ENCODE measurements at regions not wholly inside any gene's neighbourhood (a gene's known extent, or its start where the extent isn't known, plus 50 kb on each side); places are given as distances from the start of the nearest gene placed in this dataset.

- intact Hi-C loops (cut with DNase I), result loop anchor here (10.0 kb wide), 1 partner anchor 60 kb away; no protein-coding TSS in a partner anchor
- TF ChIP-seq CTCF (IDR thresholded peaks at IDR 0.05) (no peak), POLR2A (IDR thresholded peaks at IDR 0.05) (no peak), EP300 (IDR thresholded peaks at IDR 0.05) (no peak), POLR2AphosphoS5 (IDR thresholded peaks at IDR 0.05) (no peak)
- no peaks in the 10 kb centered on the region for H3K4me1 ChIP-seq
- H3K4me3 ChIP-seq, result no peak overlapping the region
- peaks cover 0 to 2% (median 0%) of the 10 kb centered on the region in 4 donors for H3K9me3 ChIP-seq
- H3K27me3 ChIP-seq, result no peaks in the 10 kb centered on the region
- DNase-seq, result no peak
- H3K36me3 ChIP-seq, result no peaks in the 10 kb centered on the region
- H3K27ac ChIP-seq, result no peak overlapping the region
- WGBS, 2 donors, result 40 to 75% methylated on average over 3 of the region's 3 CpGs
Observed at GRCh38 chr18:53795061-53795460, 429.4 kb downstream of the MBD2 start.

- no peak overlapping the region for H3K27ac ChIP-seq
- H3K9me3 ChIP-seq, result peaks cover 0 to 2% (median 0%) of the 10 kb centered on the region in 4 donors
- H3K4me3 ChIP-seq, result no peak overlapping the region
- no peaks in the 10 kb centered on the region for H3K4me1 ChIP-seq
- 92 to 93% methylated on average over 4 of the region's 4 CpGs for WGBS, 2 donors
- intact Hi-C loops (cut with DNase I), result loop anchor here (10.0 kb wide), 1 partner anchor 62 kb away; no protein-coding TSS in a partner anchor
- no peaks in the 10 kb centered on the region for H3K36me3 ChIP-seq
- H3K27me3 ChIP-seq, result no peaks in the 10 kb centered on the region
- TF ChIP-seq EP300 (IDR thresholded peaks at IDR 0.05) (no peak), POLR2AphosphoS5 (IDR thresholded peaks at IDR 0.05) (no peak), POLR2A (IDR thresholded peaks at IDR 0.05) (no peak), CTCF (IDR thresholded peaks at IDR 0.05) (no peak)
- DNase-seq, result no peak
Observed at GRCh38 chr18:53792762-53793161, 431.7 kb downstream of the MBD2 start.

- intact Hi-C loops (cut with DNase I), result loop anchor here (10.0 kb wide), 1 partner anchor 64 kb away; no protein-coding TSS in a partner anchor
- DNase-seq, result no peak
- TF ChIP-seq EP300 (IDR thresholded peaks at IDR 0.05) (no peak), POLR2A (IDR thresholded peaks at IDR 0.05) (no peak), POLR2AphosphoS5 (IDR thresholded peaks at IDR 0.05) (no peak), CTCF (IDR thresholded peaks at IDR 0.05) (no peak)
- Histone ChIP-seq H3K4me3 (no peak overlapping the region), H3K9me3 (peaks cover 0 to 2% (median 0%) of the 10 kb centered on the region in 4 donors), H3K36me3 (no peaks in the 10 kb centered on the region), H3K27me3 (no peaks in the 10 kb centered on the region), H3K4me1 (no peaks in the 10 kb centered on the region), H3K27ac (no peak overlapping the region)
Observed at GRCh38 chr18:53790786-53791185, 433.7 kb downstream of the MBD2 start.

- intact Hi-C loops (cut with DNase I), result loop anchor here (10.0 kb wide), 1 partner anchor 65 kb away; no protein-coding TSS in a partner anchor
- Histone ChIP-seq H3K27me3 (no peaks in the 10 kb centered on the region), H3K9me3 (peaks cover 0 to 2% (median 0%) of the 10 kb centered on the region in 4 donors), H3K4me1 (no peaks in the 10 kb centered on the region), H3K27ac (no peak overlapping the region), H3K36me3 (no peaks in the 10 kb centered on the region), H3K4me3 (no peak overlapping the region)
- TF ChIP-seq EP300 (IDR thresholded peaks at IDR 0.05), result no peak
- TF ChIP-seq CTCF (IDR thresholded peaks at IDR 0.05), result no peak
- no peak for TF ChIP-seq POLR2AphosphoS5 (IDR thresholded peaks at IDR 0.05)
- no peak for TF ChIP-seq POLR2A (IDR thresholded peaks at IDR 0.05)
- DNase-seq, result no peak
- 21 to 60% methylated on average over 4 of the region's 4 CpGs for WGBS, 2 donors
Observed at GRCh38 chr18:53789376-53790247, 434.9 kb downstream of the MBD2 start.
